Activated T-helper 1 cell treated with Interleukin-2 at 50 U/mL for 16 hours (primary cell): ENCODE measurements at regions not wholly inside any gene's neighbourhood (a gene's known extent, or its start where the extent isn't known, plus 50 kb on each side); places are given as distances from the start of the nearest gene placed in this dataset.
"Not testable (repeated sequence)": the region's sequence is repeated elsewhere in the genome, so short reads cannot be mapped to it uniquely, and the experiment has no call there.

Source experiments
- DNase-seq: peaks from one replicate; pipeline ENCODE4 v3.0.0-alpha.2; 2020; ENCODE audit warnings: low read depth

DNA sequence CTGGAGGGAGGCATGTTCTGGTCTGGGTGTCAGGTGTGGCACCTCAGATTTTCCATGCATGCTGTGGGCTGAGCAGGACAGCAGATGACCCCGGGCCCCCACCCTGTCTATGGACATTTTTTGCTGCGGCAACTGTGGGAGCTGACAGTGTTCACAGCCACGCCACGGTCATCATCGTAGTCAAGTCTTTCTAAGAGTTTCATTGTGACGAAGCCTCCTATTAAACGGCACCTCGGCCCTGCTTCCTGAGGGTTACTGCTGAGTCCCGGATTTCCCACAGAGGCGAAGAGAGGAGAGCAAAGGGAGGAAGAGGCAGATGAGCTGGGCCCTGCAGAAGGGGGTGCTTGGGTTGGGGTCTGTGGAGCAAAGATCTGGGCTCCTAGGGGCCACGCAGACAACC is 152.1 kb upstream of the POTEB2 start:
- DNase-seq = not testable (repeated sequence)

GRCh38 chr15:21017326-21017725 is 151.2 kb upstream of the POTEB2 start:
- DNase-seq = not testable (repeated sequence)

DNA sequence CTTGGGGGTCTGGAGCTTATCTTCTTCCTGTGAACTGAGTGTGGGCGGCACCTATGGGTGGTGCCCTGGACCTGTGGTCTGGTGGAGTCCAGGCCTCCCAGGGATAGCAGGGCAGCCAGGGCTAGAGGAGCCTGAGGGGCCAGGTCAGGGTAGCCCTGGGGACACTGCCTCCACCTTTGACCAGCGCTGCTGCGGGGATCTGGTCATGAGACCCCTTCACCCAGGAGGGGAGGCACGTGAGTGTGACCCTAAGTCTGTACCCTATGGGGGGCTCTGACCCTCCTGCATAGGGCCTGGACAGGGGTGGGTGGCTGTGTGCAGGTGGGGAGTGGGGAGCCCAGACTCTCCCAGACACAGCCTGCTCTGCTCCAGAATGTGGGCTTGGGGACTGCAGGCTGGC is 150.5 kb upstream of the POTEB2 start:
- not testable (repeated sequence) for DNase-seq

DNA sequence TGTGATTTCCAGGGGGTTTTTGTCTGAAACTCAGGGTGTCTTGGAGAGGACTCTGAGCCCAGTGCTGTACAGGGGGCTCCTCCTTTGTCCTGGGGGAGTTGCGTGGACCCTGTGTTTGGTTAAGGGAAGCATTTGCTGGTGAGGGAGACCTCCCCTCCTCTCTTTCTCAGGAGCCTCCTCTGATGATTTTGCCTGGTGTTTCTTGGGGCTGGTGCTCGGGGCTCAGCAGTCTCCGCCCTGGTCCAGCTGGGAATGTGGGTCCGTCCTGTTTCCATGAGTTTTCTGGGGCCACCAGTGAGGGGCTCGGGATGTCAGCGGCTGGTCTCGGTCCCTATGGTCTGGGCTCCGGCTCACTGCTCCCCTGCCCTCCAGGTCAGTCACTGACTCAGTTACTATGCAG is 149.1 kb upstream of the POTEB2 start:
- DNase-seq = not testable (repeated sequence)

DNA sequence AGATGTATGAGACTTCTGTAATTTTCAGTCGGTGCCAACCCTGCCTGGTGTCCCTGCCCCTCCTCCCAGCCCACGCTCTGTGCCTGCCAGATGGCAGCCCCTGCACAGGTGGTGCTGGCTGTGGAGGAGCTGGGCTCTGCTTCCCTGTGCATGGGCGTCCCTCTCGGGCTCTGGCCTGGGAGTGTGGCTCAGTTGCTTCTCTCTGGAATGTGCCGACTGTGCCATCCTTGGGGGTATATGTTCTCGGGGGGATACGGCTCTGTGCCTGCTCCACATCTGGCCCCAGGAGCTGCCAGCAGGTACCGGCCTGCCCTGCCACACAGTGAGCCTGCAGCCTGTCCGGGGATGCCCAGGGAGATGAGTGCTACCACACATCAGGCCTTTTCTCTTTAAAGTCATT is 147.2 kb upstream of the POTEB2 start:
- DNase-seq = not testable (repeated sequence)

GRCh38 chr15:21009651-21010050 is 143.5 kb upstream of the POTEB2 start:
- not testable (repeated sequence) for DNase-seq

GRCh38 chr15:21003459-21003858 is 137.3 kb upstream of the POTEB2 start:
- not testable (repeated sequence) for DNase-seq

GRCh38 chr15:21001950-21002349 is 135.8 kb upstream of the POTEB2 start:
- DNase-seq = not testable (repeated sequence)

DNA sequence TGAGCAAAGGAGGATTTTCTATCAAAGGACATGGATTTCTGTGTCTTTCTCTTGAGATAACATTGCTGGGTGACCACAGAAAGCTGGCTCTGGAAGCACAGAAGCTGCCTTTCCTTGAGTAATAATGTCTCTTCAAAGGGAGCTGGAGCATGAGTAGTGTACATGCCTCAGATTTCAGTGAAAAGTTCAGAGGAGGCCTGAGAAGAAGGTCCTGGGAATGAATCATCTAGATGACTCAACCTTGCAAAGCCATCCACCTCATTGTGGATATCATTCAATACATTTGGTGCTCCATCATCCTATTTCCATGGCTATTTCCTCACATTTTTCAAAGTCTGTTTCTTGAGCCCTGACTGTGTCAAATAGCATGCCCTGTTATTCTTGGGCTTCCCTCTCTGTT is 125.6 kb upstream of the POTEB2 start:
- not testable (repeated sequence) for DNase-seq

DNA sequence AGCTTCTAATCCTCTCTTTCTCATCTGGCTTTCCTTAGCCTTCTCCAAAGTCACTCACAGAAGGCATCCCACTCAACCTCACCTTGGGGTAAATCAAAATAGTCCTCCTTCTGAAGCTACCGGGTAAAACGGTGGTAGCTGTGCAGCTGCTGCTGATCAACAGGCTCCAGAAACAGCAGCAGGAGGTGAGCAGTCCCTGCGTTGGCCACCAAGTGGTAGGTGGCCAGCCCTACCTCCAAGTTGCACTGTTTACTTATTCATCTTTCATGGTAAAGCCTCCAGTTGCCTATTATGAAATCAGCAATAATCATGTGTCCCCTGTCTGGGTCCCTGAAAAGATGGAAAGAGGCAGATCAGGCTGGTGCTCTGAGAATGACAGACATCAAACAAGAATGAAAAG is 125.1 kb upstream of the POTEB2 start:
- DNase-seq = not testable (repeated sequence)

DNA sequence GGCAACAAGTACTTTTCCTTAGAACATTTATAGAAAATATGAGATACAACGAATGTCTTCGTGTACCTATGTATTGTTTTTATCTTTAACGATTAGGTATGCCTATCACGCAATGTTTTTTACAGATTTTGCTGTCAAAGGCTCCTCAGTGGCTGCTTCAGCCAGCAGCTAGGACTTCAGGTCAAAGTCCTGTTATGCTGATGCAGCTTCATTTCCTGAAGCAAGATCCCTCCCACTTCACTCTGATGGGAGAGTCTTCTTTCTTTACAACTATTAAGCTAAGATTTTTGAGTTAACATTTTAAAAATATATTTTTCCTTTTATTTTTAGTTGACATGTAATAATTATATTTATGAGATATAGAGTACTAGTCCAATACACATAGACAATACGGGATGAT is 120.7 kb upstream of the POTEB2 start:
- not testable (repeated sequence) for DNase-seq

GRCh38 chr15:20978057-20978456 is 111.9 kb upstream of the POTEB2 start:
- not testable (repeated sequence) for DNase-seq

- DNase-seq = not testable (repeated sequence)
Measured at GRCh38 chr15:20972762-20973161, 106.6 kb upstream of the POTEB2 start.

DNA sequence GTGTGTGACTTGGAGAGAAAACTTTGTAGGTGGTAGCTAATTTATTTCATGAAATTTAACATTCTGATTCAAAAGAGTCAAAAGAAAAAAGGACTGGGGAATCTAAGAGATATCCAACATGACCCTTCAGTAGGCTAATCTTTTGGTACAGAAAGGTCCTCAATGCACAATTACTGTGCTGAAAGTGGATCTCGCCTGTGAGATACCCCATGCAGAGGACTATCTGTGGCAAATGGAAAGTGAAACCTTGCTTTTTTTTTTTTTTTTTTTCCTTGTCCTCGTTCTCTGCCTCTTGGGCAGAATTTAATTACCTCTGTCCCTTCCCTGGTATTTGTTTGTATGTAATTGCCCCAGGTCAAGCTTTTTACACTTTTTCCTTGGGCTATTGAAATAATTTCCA is 93.2 kb upstream of the POTEB2 start:
- DNase-seq = not testable (repeated sequence)

DNA sequence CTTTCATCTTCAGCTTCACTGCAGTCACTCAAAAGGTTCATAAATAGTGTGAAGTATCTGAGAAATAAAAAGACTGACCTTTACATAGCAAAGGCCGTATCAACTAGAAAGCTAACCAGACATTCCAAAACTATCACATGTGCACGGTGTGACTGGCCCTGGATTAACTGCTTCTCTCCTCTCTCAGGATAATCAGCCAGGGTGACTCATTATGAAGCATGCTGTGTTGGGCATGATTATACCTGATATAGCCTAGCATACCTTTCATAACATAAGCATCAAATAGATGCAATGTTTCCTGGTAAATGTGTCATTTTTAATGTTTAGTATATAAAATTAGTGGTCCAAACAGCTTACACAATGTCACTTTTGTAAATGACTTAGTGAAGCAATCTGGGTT is 63.2 kb upstream of the POTEB2 start:
- not testable (repeated sequence) for DNase-seq
